K562 (cell line): ENCODE measurements at regions not wholly inside any gene's neighbourhood (a gene's known extent, or its start where the extent isn't known, plus 50 kb on each side); places are given as distances from the start of the nearest gene placed in this dataset.
A peak's percentile ranks its signal among the peaks of the same experiment; 100 is the strongest.
"Not testable (repeated sequence)": the region's sequence is repeated elsewhere in the genome, so short reads cannot be mapped to it uniquely, and the experiment has no call there.

Experiments used
- ATAC-seq: fragments of 200-7000 bp; cut with Tn5 transposase; 3 replicates; pipeline ENCODE4 v1.9.1; 2020; ENCODE audit warnings: moderate library complexity
- BruUV-seq: library from RNA; stranded (reverse); fragments of 400-500 nt; replicated peaks from 2 replicates; lab custom pipeline; 2021; lab: Mats Ljungman, UMichigan
- CTCF ChIA-PET: fragments of 300-600 bp; formaldehyde crosslinking; extraction: SDS; loops from one replicate; lab custom pipeline; 2021; ENCODE audit warnings: low intra/inter-chr PET ratio; lab: Yijun Ruan, JAX
- POLR2A ChIA-PET: fragments of 300-600, 350-650 bp; sonication (Branson Sonifier 250); formaldehyde crosslinking; extraction: SDS; loops from one replicate; lab custom pipeline; 2021; ENCODE audit warnings: antibody characterized with exemption, inconsistent platforms; lab: Yijun Ruan, JAX
- DNase-seq, 4 experiments: peaks; one replicate each; pipeline versions ENCODE4 v3.0.0 to v3.0.0-alpha.2; 2011 to 2018; ENCODE audit warnings: low spot score in 3 of 4, mixed read lengths in 3 of 4; ENCODE audit errors: extremely low read depth in 1 of 4
- FAIRE-seq: peaks from 2 replicates; lab custom pipeline; 2011; peaks lifted over from hg19 to GRCh38; lab: Jason Lieb, UNC
- H2AFZ ChIP-seq: 2 replicates; pipeline ENCODE4 v1.6.0; 2011; ENCODE audit warnings: low read depth, low read length, control low read depth, inconsistent platforms
- H3K27ac ChIP-seq: fragments of 200-600 bp; 3 replicates; pipeline ENCODE4 v1.8.0; 2011; ENCODE audit warnings: low read depth, mild to moderate bottlenecking, control low read depth, inconsistent platforms, low read length, moderate library complexity, mixed read lengths; ENCODE audit errors: extremely low read depth
- H3K27me3 ChIP-seq, 2 experiments: fragments of 300-600 bp in 1 of 2; 2 replicates in 1 of 2; 3 replicates in 1 of 2; pipeline versions ENCODE4 v1.6.0 to v1.8.0; 2011; ENCODE audit warnings: inconsistent platforms in 2 of 2, low read length in 2 of 2, mild to moderate bottlenecking in 1 of 2, mixed read lengths in 1 of 2, moderate library complexity in 1 of 2; ENCODE audit not compliant: control insufficient read depth in 2 of 2, insufficient read depth in 2 of 2
- H3K36me3 ChIP-seq: fragments of 300-600 bp; 3 replicates; pipeline ENCODE4 v1.8.0; 2011; ENCODE audit warnings: mild to moderate bottlenecking, low read length, inconsistent platforms; ENCODE audit not compliant: control insufficient read depth, insufficient read depth
- H3K4me1 ChIP-seq, 2 experiments: fragments of 200-600 bp in 1 of 2; replicated peaks in 1 of 2; 2 replicates in 1 of 2; 3 replicates in 1 of 2; pipeline versions ENCODE4 v1.5.1 to v1.8.0; 2011; ENCODE audit warnings: inconsistent platforms in 2 of 2, low read length in 2 of 2, mild to moderate bottlenecking in 1 of 2, mixed read lengths in 1 of 2, moderate library complexity in 1 of 2; ENCODE audit not compliant: control insufficient read depth in 2 of 2, insufficient read depth in 2 of 2
- H3K4me2 ChIP-seq: 2 replicates; pipeline ENCODE4 v1.6.1; 2011; ENCODE audit warnings: low read length, control low read depth, inconsistent platforms, mixed read lengths; ENCODE audit not compliant: insufficient read depth
- H3K4me3 ChIP-seq: fragments of 200-600 bp; sonication (generic), shearing (Covaris generic); 2 replicates; pipeline ENCODE4 v1.5.1; 2016; ENCODE audit warnings: control low read depth, inconsistent platforms
- H3K79me2 ChIP-seq: fragments of 200-600 bp; 3 replicates; pipeline ENCODE4 v1.8.0; 2011; ENCODE audit warnings: low read length, inconsistent platforms; ENCODE audit not compliant: control insufficient read depth, insufficient read depth
- H3K9ac ChIP-seq, 2 experiments: 2 replicates each; pipeline versions ENCODE4 v1.6.0 to v1.6.1; 2011; ENCODE audit warnings: low read depth in 2 of 2, low read length in 2 of 2, control low read depth in 1 of 2, inconsistent platforms in 1 of 2, mild to moderate bottlenecking in 1 of 2, mixed read lengths in 1 of 2; ENCODE audit not compliant: insufficient read depth in 1 of 2
- H3K9me1 ChIP-seq: one replicate; pipeline ENCODE4 v1.6.0; 2011; ENCODE audit warnings: inconsistent platforms, mild to moderate bottlenecking, low read length, moderate library complexity; ENCODE audit not compliant: control insufficient read depth, insufficient read depth
- H3K9me3 ChIP-seq: replicated peaks from 2 replicates; pipeline ENCODE4 v1.5.1; 2011; ENCODE audit warnings: low read depth, low read length, inconsistent platforms; ENCODE audit not compliant: control insufficient read depth, insufficient read depth
- H4K20me1 ChIP-seq: replicated peaks from 2 replicates; pipeline ENCODE4 v1.6.1; 2011; ENCODE audit warnings: low read length, inconsistent platforms, mixed read lengths; ENCODE audit not compliant: control insufficient read depth, insufficient read depth
- MEIS2 ChIP-seq: fragments of 450-650 bp; IDR thresholded peaks from 2 replicates; pipeline ENCODE4 v1.6.1; 2014; ENCODE audit warnings: mild to moderate bottlenecking; ENCODE audit not compliant: partially characterized antibody
- RCOR1 ChIP-seq, 2 experiments: IDR thresholded peaks; 2 replicates each; pipeline ENCODE4 v1.6.1; 2012; ENCODE audit warnings: low read depth in 2 of 2, low read length in 2 of 2, borderline replicate concordance in 1 of 2, improper control_type of control experiment in 1 of 2
- ZNF146 ChIP-seq: IDR thresholded peaks from one replicate; pipeline ENCODE4 v1.6.1; 2018; ENCODE audit warnings: missing compliant biosample characterization; ENCODE audit not compliant: unreplicated experiment
- ZNF57 ChIP-seq: fragments of 450-650 bp; formaldehyde crosslinking; IDR thresholded peaks from 2 replicates; pipeline ENCODE4 v1.4.0; 2020; ENCODE audit warnings: mild to moderate bottlenecking, moderate library complexity
- WGBS: fragments of 100-300 bp; shearing (Covaris generic); methylation state at CpG from one replicate; pipeline ENCODE4 v1.1.6; 2016; ENCODE audit warnings: low coverage, mixed read lengths; ENCODE audit not compliant: insufficient coverage; ENCODE audit errors: missing lambda C conversion rate; 5-methylcytosine and 5-hydroxymethylcytosine counted together
- in situ Hi-C: fragments of 300-500 bp; cut with MboI; formaldehyde crosslinking; loops from 4 replicates; pipeline ENCODE4 v1.15.0; 2018; ENCODE audit warnings: inconsistent platforms, mixed read lengths
- intact Hi-C: fragments of 100-400 bp; cut with micrococcal nuclease; formaldehyde crosslinking; loops from 2 replicates; pipeline ENCODE4 v1.14.2; 2022

GRCh38 chr12:46510257-46510656, 137.7 kb upstream of the SLC38A2 start:
- peak; percentile 93 for TF ChIP-seq ZNF146 (CRISPR knock-in tag)
- H3K9me3 ChIP-seq, DNase-seq, H3K4me1 ChIP-seq, H2AFZ ChIP-seq, CTCF ChIA-PET, in situ Hi-C loops, FAIRE-seq, POLR2A ChIA-PET, H3K9me1 ChIP-seq, BruUV-seq, H3K9ac ChIP-seq, H3K4me3 ChIP-seq, H3K27ac ChIP-seq, H4K20me1 ChIP-seq, H3K79me2 ChIP-seq, intact Hi-C loops, ATAC-seq, H3K4me2 ChIP-seq, H3K36me3 ChIP-seq, H3K27me3 ChIP-seq: not testable (repeated sequence)

- no peaks in the 10 kb centered on the region for H3K9me1 ChIP-seq
- no peaks in the 10 kb centered on the region for H3K36me3 ChIP-seq
- H3K4me1 ChIP-seq, result no peaks in the 10 kb centered on the region
- peaks cover 3% of the 10 kb centered on the region for H3K9me3 ChIP-seq
- ChIA-PET CTCF (no interaction called here), POLR2A (interaction anchor here (0.5 kb wide), 2 partner anchors 8 to 61 kb away, joined by 3 read pairs; no protein-coding TSS in a partner anchor)
- no peak for FAIRE-seq
- no peaks in the 10 kb centered on the region for H3K79me2 ChIP-seq
- TF ChIP-seq MEIS2 (peak; percentile 27), ZNF57 (CRISPR knock-in tag) (no peak), RCOR1 (IDR thresholded peaks at IDR 0.05; ENCODE audit: borderline replicate concordance in 1 of 2, low read depth in 2 of 2, low read length in 2 of 2) (0 out of 4 replicates have a peak, but pooled peaks of 1 of the 2 experiments have one; percentile 11)
- no peaks in the 10 kb centered on the region for H3K27me3 ChIP-seq
- H2AFZ ChIP-seq, result no peak overlapping the region
- intact Hi-C loops (no loop called here), in situ Hi-C loops (no loop called here)
- no peak for ATAC-seq
- BruUV-seq, result no TSS peak
- no peak overlapping the region for H3K9ac ChIP-seq
- H3K27ac ChIP-seq, result no peak overlapping the region
- no peaks in the 10 kb centered on the region for H4K20me1 ChIP-seq
- no peak for DNase-seq
- no peak overlapping the region for H3K4me3 ChIP-seq
- no peak overlapping the region for H3K4me2 ChIP-seq
- WGBS, result 0% methylated on average over 1 of the region's 1 CpG
These were observed 136.6 kb upstream of the SLC38A2 start for GRCh38 chr12:46509135-46509534.
